Effector memory CD8-positive, alpha-beta T cell (primary cell): ENCODE measurements at regions not wholly inside any gene's neighbourhood (a gene's known extent, or its start where the extent isn't known, plus 50 kb on each side); places are given as distances from the start of the nearest gene placed in this dataset.

ENCODE experiments used
- ATAC-seq: fragments of 150-1000 bp; cut with Tn5 transposase; replicated peaks from 2 replicates; pipeline ENCODE4 v1.10.0; 2021; ENCODE audit warnings: mild to moderate bottlenecking, moderate library complexity
- DNase-seq, 3 experiments: peaks; one replicate each; pipeline ENCODE4 v3.0.0; 2021
- H3K27ac Mint-ChIP-seq, 2 donors: one replicate each; pipeline ENCODE4 v1.8.0; 2022; ENCODE audit warnings: mild to moderate bottlenecking in 2 of 2, mixed read lengths in 2 of 2, moderate library complexity in 2 of 2
- H3K27me3 Mint-ChIP-seq, 2 donors: one replicate each; pipeline ENCODE4 v1.8.0; 2022; ENCODE audit warnings: mixed read lengths in 2 of 2
- H3K36me3 Mint-ChIP-seq: one replicate; pipeline ENCODE4 v1.8.0; 2022; ENCODE audit warnings: mild to moderate bottlenecking, moderate library complexity, mixed read lengths; ENCODE audit not compliant: insufficient read depth
- H3K4me1 Mint-ChIP-seq, 2 donors: one replicate each; pipeline ENCODE4 v1.8.0; 2022; ENCODE audit warnings: low read depth in 2 of 2, mixed read lengths in 2 of 2
- H3K4me3 Mint-ChIP-seq, 2 donors: one replicate each; pipeline ENCODE4 v1.8.0; 2022; ENCODE audit warnings: mild to moderate bottlenecking in 2 of 2, mixed read lengths in 2 of 2, moderate library complexity in 2 of 2
- H3K9me3 Mint-ChIP-seq, 2 donors: one replicate each; pipeline ENCODE4 v1.8.0; 2022; ENCODE audit warnings: mixed read lengths in 2 of 2

- Mint-ChIP-seq H3K27ac (no peak overlapping the region), H3K4me3 (no peak overlapping the region), H3K27me3 (peaks cover 8 to 15% of the 10 kb centered on the region in 2 donors), H3K36me3 (no peaks in the 10 kb centered on the region), H3K4me1 (no peaks in the 10 kb centered on the region), H3K9me3 (peaks cover 6 to 10% of the 10 kb centered on the region in 2 donors)
- DNase-seq: no peak
- no peak for ATAC-seq
Measured at GRCh38 chr5:33381243-33381642, 59.5 kb upstream of the TARS1 start.
